SK-N-SH (cell line): ENCODE measurements at regions not wholly inside any gene's neighbourhood (a gene's known extent, or its start where the extent isn't known, plus 50 kb on each side); places are given as distances from the start of the nearest gene placed in this dataset.

Source experiments
- CTCF ChIA-PET: fragments of 300-600, 350-600 bp; formaldehyde crosslinking; extraction: SDS; loops from one replicate; lab custom pipeline; 2021; lab: Yijun Ruan, JAX
- POLR2A ChIA-PET: fragments of 350-600 bp; sonication (Branson Sonifier 250); formaldehyde crosslinking; extraction: SDS; loops from one replicate; lab custom pipeline; 2020; ENCODE audit warnings: antibody characterized with exemption, inconsistent platforms; lab: Yijun Ruan, JAX
- DNase-seq: peaks from one replicate; pipeline ENCODE4 v3.0.0; 2012
- H2AFZ ChIP-seq: fragments of 200-600 bp; sonication (generic); 2 replicates; pipeline ENCODE4 v1.8.1; 2016; ENCODE audit warnings: antibody characterized with exemption, mild to moderate bottlenecking, low read depth
- H3F3A ChIP-seq: fragments of 200-600 bp; sonication (generic); replicated peaks from 2 replicates; pipeline ENCODE3; 2016; ENCODE audit warnings: antibody characterized with exemption, mild to moderate bottlenecking; ENCODE audit not compliant: insufficient read depth
- H3K27ac ChIP-seq, 2 experiments: fragments of 200-500 bp in 1 of 2; fragments of 200-600 bp in 1 of 2; sonication (Bioruptor generic) in 1 of 2; sonication (generic), shearing (Covaris generic) in 1 of 2; 2 replicates each; pipeline versions ENCODE4 v1.5.1 to v1.6.1; 2014 to 2016; ENCODE audit warnings: low read depth in 2 of 2, inconsistent platforms in 1 of 2, low read length in 1 of 2, mild to moderate bottlenecking in 1 of 2, mixed read lengths in 1 of 2
- H3K27me3 ChIP-seq: fragments of 200-600 bp; sonication (generic), shearing (Covaris generic); 2 replicates; pipeline ENCODE4 v1.6.1; 2016; ENCODE audit warnings: mixed run types; ENCODE audit not compliant: insufficient read depth
- H3K36me3 ChIP-seq, 2 experiments: fragments of 200-500 bp in 1 of 2; fragments of 200-600 bp in 1 of 2; sonication (Bioruptor generic) in 1 of 2; sonication (generic) in 1 of 2; replicated peaks in 1 of 2; 2 replicates each; pipeline versions ENCODE3 to v1.5.1; 2014 to 2016; ENCODE audit warnings: low read length in 1 of 2, mild to moderate bottlenecking in 1 of 2; ENCODE audit not compliant: insufficient read depth in 2 of 2, control insufficient read depth in 1 of 2
- H3K4me1 ChIP-seq, 2 experiments: fragments of 200-500 bp in 1 of 2; fragments of 200-600 bp in 1 of 2; sonication (Bioruptor generic) in 1 of 2; sonication (generic), shearing (Covaris generic) in 1 of 2; 2 replicates each; pipeline versions ENCODE4 v1.5.1 to v1.6.1; 2014 to 2016; ENCODE audit warnings: low read depth in 1 of 2, low read length in 1 of 2, mixed run types in 1 of 2; ENCODE audit not compliant: insufficient read depth in 2 of 2, control insufficient read depth in 1 of 2
- H3K4me2 ChIP-seq: fragments of 200-600 bp; sonication (generic), shearing (Covaris generic); 2 replicates; pipeline ENCODE4 v1.6.1; 2017; ENCODE audit warnings: mixed run types
- H3K4me3 ChIP-seq, 2 experiments: fragments of 200-500 bp in 1 of 2; fragments of 200-600 bp in 1 of 2; sonication (Bioruptor generic) in 1 of 2; sonication (generic), shearing (Covaris generic) in 1 of 2; 2 replicates each; pipeline versions ENCODE4 v1.5.1 to v1.8.1; 2014 to 2016; ENCODE audit warnings: low read depth in 2 of 2, inconsistent platforms in 1 of 2, low read length in 1 of 2, mild to moderate bottlenecking in 1 of 2, mixed read lengths in 1 of 2, moderate library complexity in 1 of 2
- H3K79me2 ChIP-seq: fragments of 200-600 bp; sonication (generic); 2 replicates; pipeline ENCODE4 v1.8.1; 2017; ENCODE audit warnings: mild to moderate bottlenecking; ENCODE audit not compliant: insufficient read depth
- H3K9ac ChIP-seq: fragments of 200-600 bp; sonication (generic); 2 replicates; pipeline ENCODE4 v1.6.1; 2017; ENCODE audit warnings: mixed run types
- H3K9me2 ChIP-seq: fragments of 200-600 bp; sonication (generic); 2 replicates; pipeline ENCODE4 v1.6.1; 2017; ENCODE audit warnings: mixed run types
- H3K9me3 ChIP-seq: fragments of 200-600 bp; sonication (generic); 2 replicates; pipeline ENCODE4 v1.6.1; 2017; ENCODE audit warnings: mixed run types, mild to moderate bottlenecking, moderate library complexity
- H4K20me1 ChIP-seq: fragments of 200-600 bp; sonication (generic); 2 replicates; pipeline ENCODE4 v1.6.1; 2017; ENCODE audit warnings: mild to moderate bottlenecking, mixed run types; ENCODE audit not compliant: insufficient read depth
- CHD2 ChIP-seq: fragments of 150-350 bp; IDR thresholded peaks from 2 replicates; pipeline ENCODE4 v1.6.1; 2018; ENCODE audit warnings: low read length; ENCODE audit not compliant: partially characterized antibody
- ELF1 ChIP-seq: IDR thresholded peaks from 2 replicates; pipeline ENCODE4 v1.4.0; 2012
- EP300 ChIP-seq, 2 experiments: IDR thresholded peaks; 2 replicates each; pipeline versions ENCODE4 v1.4.0 to v1.6.1; 2012; ENCODE audit warnings: borderline replicate concordance in 1 of 2, low read depth in 1 of 2, low read length in 1 of 2
- EZH2phosphoT487 ChIP-seq: fragments of 200-600 bp; sonication (generic); IDR thresholded peaks from 2 replicates; pipeline ENCODE4 v1.6.1; 2017; ENCODE audit warnings: low read depth, mixed run types, mild to moderate bottlenecking, antibody characterized with exemption, moderate library complexity, borderline replicate concordance
- FOXJ3 ChIP-seq: sonication (generic); formaldehyde crosslinking; IDR thresholded peaks from 2 replicates; pipeline ENCODE4 v1.5.1; 2020; ENCODE audit warnings: mild to moderate bottlenecking, missing genetic modification reagents
- FOXM1 ChIP-seq: IDR thresholded peaks from 2 replicates; pipeline ENCODE4 v1.4.0; 2012; ENCODE audit warnings: low read depth, mild to moderate bottlenecking
- GATA2 ChIP-seq: sonication (generic); formaldehyde crosslinking; IDR thresholded peaks from 2 replicates; pipeline ENCODE4 v1.5.0; 2020; ENCODE audit warnings: mild to moderate bottlenecking, missing genetic modification reagents
- MXI1 ChIP-seq: IDR thresholded peaks from 2 replicates; pipeline ENCODE4 v1.6.1; 2012; ENCODE audit warnings: mild to moderate bottlenecking, low read depth, low read length, improper control_type of control experiment
- NRF1 ChIP-seq: IDR thresholded peaks from 2 replicates; pipeline ENCODE4 v1.6.1; 2012; ENCODE audit warnings: low read depth, mild to moderate bottlenecking, low read length
- POLR2AphosphoS5 ChIP-seq: IDR thresholded peaks from 2 replicates; pipeline ENCODE4 v1.6.1; 2012; ENCODE audit warnings: low read depth, low read length
- RFX5 ChIP-seq: IDR thresholded peaks from 2 replicates; pipeline ENCODE4 v1.6.1; 2012; ENCODE audit warnings: mild to moderate bottlenecking, improper control_type of control experiment, low read length
- RXRA ChIP-seq: IDR thresholded peaks from 2 replicates; pipeline ENCODE4 v1.4.0; 2012; ENCODE audit warnings: low read depth, mild to moderate bottlenecking, borderline replicate concordance
- TEAD4 ChIP-seq: IDR thresholded peaks from 2 replicates; pipeline ENCODE4 v1.4.0; 2012; ENCODE audit warnings: mild to moderate bottlenecking, borderline replicate concordance; ENCODE audit not compliant: insufficient read depth
- YY1 ChIP-seq: IDR thresholded peaks from 2 replicates; pipeline ENCODE4 v1.4.0; 2012; ENCODE audit warnings: low read depth, mild to moderate bottlenecking
- WGBS: methylation state at CpG from one replicate; pipeline ENCODE4 v1.1.6; 2017; ENCODE audit warnings: low lambda C conversion rate; 5-methylcytosine and 5-hydroxymethylcytosine counted together
- TF ChIP-seq, protein P1 (sequence below): fragments of 200-600 bp; sonication (generic); IDR thresholded peaks from 2 replicates; pipeline ENCODE4 v1.6.1; 2017; ENCODE audit warnings: antibody characterized with exemption, mild to moderate bottlenecking, moderate library complexity
- TF ChIP-seq, protein P2 (sequence below): IDR thresholded peaks from 2 replicates; pipeline ENCODE4 v1.4.0; 2012; ENCODE audit warnings: low read depth, borderline replicate concordance
- TF ChIP-seq, protein P3 (sequence below): IDR thresholded peaks from 2 replicates; pipeline ENCODE4 v1.4.0; 2012; ENCODE audit warnings: low read depth, borderline replicate concordance
- TF ChIP-seq, protein P4 (sequence below): IDR thresholded peaks from 2 replicates; pipeline ENCODE4; 2012
- TF ChIP-seq, protein P5 (sequence below): fragments of 150-350 bp; IDR thresholded peaks from 2 replicates; pipeline ENCODE4 v1.6.1; 2017; ENCODE audit warnings: antibody characterized with exemption, low read length, low read depth, borderline replicate concordance
- TF ChIP-seq, protein P6 (sequence below): IDR thresholded peaks from 2 replicates; pipeline ENCODE4 v1.4.0; 2012; ENCODE audit warnings: low read depth

DNA sequence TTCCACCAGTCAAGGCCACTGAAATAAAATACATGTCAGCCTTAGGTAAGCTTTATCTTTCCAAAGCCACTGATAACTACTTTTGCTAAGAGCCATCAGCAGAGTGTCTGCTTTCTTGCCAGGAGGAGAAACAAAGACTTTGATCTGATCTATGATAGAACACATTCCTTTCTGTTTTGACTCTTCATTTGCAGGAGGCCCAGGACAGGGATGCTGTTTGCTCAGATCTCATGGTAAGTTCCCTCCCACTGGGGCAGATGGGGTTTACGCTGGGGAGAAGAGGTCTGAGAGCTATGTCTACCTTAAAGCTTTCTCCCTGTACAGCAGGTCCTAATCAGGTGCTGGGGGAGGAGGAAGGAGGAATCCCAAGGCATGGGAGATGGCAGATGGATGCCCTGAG lies 497.6 kb downstream of the NTRK2 start:
- TF ChIP-seq RXRA, result no peak
- TF ChIP-seq NRF1, result no peak
- TF ChIP-seq, protein P1, sequence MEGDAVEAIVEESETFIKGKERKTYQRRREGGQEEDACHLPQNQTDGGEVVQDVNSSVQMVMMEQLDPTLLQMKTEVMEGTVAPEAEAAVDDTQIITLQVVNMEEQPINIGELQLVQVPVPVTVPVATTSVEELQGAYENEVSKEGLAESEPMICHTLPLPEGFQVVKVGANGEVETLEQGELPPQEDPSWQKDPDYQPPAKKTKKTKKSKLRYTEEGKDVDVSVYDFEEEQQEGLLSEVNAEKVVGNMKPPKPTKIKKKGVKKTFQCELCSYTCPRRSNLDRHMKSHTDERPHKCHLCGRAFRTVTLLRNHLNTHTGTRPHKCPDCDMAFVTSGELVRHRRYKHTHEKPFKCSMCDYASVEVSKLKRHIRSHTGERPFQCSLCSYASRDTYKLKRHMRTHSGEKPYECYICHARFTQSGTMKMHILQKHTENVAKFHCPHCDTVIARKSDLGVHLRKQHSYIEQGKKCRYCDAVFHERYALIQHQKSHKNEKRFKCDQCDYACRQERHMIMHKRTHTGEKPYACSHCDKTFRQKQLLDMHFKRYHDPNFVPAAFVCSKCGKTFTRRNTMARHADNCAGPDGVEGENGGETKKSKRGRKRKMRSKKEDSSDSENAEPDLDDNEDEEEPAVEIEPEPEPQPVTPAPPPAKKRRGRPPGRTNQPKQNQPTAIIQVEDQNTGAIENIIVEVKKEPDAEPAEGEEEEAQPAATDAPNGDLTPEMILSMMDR, result no peak
- no peak for TF ChIP-seq EZH2phosphoT487
- no peak for TF ChIP-seq TEAD4
- TF ChIP-seq, protein P2, sequence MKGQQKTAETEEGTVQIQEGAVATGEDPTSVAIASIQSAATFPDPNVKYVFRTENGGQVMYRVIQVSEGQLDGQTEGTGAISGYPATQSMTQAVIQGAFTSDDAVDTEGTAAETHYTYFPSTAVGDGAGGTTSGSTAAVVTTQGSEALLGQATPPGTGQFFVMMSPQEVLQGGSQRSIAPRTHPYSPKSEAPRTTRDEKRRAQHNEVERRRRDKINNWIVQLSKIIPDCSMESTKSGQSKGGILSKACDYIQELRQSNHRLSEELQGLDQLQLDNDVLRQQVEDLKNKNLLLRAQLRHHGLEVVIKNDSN, result no peak
- TF ChIP-seq, protein P3, sequence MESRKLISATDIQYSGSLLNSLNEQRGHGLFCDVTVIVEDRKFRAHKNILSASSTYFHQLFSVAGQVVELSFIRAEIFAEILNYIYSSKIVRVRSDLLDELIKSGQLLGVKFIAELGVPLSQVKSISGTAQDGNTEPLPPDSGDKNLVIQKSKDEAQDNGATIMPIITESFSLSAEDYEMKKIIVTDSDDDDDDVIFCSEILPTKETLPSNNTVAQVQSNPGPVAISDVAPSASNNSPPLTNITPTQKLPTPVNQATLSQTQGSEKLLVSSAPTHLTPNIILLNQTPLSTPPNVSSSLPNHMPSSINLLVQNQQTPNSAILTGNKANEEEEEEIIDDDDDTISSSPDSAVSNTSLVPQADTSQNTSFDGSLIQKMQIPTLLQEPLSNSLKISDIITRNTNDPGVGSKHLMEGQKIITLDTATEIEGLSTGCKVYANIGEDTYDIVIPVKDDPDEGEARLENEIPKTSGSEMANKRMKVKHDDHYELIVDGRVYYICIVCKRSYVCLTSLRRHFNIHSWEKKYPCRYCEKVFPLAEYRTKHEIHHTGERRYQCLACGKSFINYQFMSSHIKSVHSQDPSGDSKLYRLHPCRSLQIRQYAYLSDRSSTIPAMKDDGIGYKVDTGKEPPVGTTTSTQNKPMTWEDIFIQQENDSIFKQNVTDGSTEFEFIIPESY, result no peak
- no peak for TF ChIP-seq ELF1
- no peak for TF ChIP-seq EP300 (IDR thresholded peaks at IDR 0.05; ENCODE audit: borderline replicate concordance in 1 of 2, low read depth in 1 of 2, low read length in 1 of 2)
- TF ChIP-seq, protein P4, sequence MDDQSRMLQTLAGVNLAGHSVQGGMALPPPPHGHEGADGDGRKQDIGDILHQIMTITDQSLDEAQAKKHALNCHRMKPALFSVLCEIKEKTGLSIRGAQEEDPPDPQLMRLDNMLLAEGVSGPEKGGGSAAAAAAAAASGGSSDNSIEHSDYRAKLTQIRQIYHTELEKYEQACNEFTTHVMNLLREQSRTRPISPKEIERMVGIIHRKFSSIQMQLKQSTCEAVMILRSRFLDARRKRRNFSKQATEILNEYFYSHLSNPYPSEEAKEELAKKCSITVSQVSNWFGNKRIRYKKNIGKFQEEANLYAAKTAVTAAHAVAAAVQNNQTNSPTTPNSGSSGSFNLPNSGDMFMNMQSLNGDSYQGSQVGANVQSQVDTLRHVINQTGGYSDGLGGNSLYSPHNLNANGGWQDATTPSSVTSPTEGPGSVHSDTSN, result no peak
- TF ChIP-seq FOXM1, result no peak
- no peak for TF ChIP-seq RFX5
- TF ChIP-seq YY1, result no peak
- TF ChIP-seq FOXJ3 (CRISPR knock-in tag), result no peak
- no peak for TF ChIP-seq CHD2
- no peak for TF ChIP-seq POLR2AphosphoS5
- no peak for TF ChIP-seq MXI1
- TF ChIP-seq, protein P5, sequence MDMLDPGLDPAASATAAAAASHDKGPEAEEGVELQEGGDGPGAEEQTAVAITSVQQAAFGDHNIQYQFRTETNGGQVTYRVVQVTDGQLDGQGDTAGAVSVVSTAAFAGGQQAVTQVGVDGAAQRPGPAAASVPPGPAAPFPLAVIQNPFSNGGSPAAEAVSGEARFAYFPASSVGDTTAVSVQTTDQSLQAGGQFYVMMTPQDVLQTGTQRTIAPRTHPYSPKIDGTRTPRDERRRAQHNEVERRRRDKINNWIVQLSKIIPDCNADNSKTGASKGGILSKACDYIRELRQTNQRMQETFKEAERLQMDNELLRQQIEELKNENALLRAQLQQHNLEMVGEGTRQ, result no peak
- TF ChIP-seq, protein P6, sequence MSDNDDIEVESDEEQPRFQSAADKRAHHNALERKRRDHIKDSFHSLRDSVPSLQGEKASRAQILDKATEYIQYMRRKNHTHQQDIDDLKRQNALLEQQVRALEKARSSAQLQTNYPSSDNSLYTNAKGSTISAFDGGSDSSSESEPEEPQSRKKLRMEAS, result no peak
- TF ChIP-seq GATA2 (CRISPR knock-in tag), result no peak
- TF ChIP-seq, all 33 proteins: peak for 0
- ChIA-PET POLR2A (no interaction called here), CTCF (no interaction called here)
- Histone ChIP-seq H3K4me1 (no peaks in the 10 kb centered on the region), H3K36me3 (no peaks in the 10 kb centered on the region), H3K79me2 (no peaks in the 10 kb centered on the region), H3K9me2 (no peaks in the 10 kb centered on the region), H3K9me3 (no peaks in the 10 kb centered on the region), H3K27me3 (no peaks in the 10 kb centered on the region), H3K9ac (no peak overlapping the region), H4K20me1 (no peaks in the 10 kb centered on the region), H3F3A (no peaks in the 10 kb centered on the region), H3K4me3 (no peak overlapping the region), H3K4me2 (no peak overlapping the region), H2AFZ (no peak overlapping the region), H3K27ac (no peak overlapping the region)
- WGBS, result 33% methylated on average over 1 of the region's 1 CpG
- no peak for DNase-seq
